Panc1 (cell line): ENCODE measurements at regions not wholly inside any gene's neighbourhood (a gene's known extent, or its start where the extent isn't known, plus 50 kb on each side); places are given as distances from the start of the nearest gene placed in this dataset.

Experiments used
- POLR2AphosphoS5 ChIP-seq: IDR thresholded peaks from 2 replicates; pipeline ENCODE4 v1.6.1; 2012; ENCODE audit warnings: mild to moderate bottlenecking, low read depth, low read length, moderate library complexity
- REST ChIP-seq, 2 experiments: IDR thresholded peaks; 2 replicates each; pipeline ENCODE4 v1.6.1; 2011 to 2012; ENCODE audit warnings: low read depth in 2 of 2, control low read depth in 1 of 2, low read length in 1 of 2, mild to moderate bottlenecking in 1 of 2, moderate library complexity in 1 of 2; ENCODE audit not compliant: insufficient read depth in 1 of 2
- SIN3A ChIP-seq: IDR thresholded peaks from 2 replicates; pipeline ENCODE4 v1.6.1; 2012; ENCODE audit warnings: low read depth, mild to moderate bottlenecking, low read length, moderate library complexity, borderline replicate concordance; ENCODE audit not compliant: insufficient read depth
- TCF7L2 ChIP-seq: IDR thresholded peaks from 2 replicates; pipeline ENCODE4 v1.6.1; 2011; ENCODE audit warnings: mild to moderate bottlenecking, low read depth, low read length, inconsistent platforms
- TF ChIP-seq, protein P1 (sequence below): fragments of 450-650 bp; IDR thresholded peaks from 2 replicates; pipeline ENCODE4 v1.5.1; 2017; ENCODE audit warnings: mild to moderate bottlenecking

- TF ChIP-seq POLR2AphosphoS5 (no peak), SIN3A (no peak), REST (IDR thresholded peaks at IDR 0.05; ENCODE audit: insufficient read depth in 1 of 2, low read depth in 2 of 2, low read length in 1 of 2) (no peak), TCF7L2 (no peak)
- TF ChIP-seq, protein P1, sequence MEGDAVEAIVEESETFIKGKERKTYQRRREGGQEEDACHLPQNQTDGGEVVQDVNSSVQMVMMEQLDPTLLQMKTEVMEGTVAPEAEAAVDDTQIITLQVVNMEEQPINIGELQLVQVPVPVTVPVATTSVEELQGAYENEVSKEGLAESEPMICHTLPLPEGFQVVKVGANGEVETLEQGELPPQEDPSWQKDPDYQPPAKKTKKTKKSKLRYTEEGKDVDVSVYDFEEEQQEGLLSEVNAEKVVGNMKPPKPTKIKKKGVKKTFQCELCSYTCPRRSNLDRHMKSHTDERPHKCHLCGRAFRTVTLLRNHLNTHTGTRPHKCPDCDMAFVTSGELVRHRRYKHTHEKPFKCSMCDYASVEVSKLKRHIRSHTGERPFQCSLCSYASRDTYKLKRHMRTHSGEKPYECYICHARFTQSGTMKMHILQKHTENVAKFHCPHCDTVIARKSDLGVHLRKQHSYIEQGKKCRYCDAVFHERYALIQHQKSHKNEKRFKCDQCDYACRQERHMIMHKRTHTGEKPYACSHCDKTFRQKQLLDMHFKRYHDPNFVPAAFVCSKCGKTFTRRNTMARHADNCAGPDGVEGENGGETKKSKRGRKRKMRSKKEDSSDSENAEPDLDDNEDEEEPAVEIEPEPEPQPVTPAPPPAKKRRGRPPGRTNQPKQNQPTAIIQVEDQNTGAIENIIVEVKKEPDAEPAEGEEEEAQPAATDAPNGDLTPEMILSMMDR: no peak
Measured at GRCh38 chr2:53131416-53131815, 636.2 kb upstream of the CHAC2 start.
